ENCODE measurements at regions not wholly inside any gene's neighbourhood (a gene's known extent, or its start where the extent isn't known, plus 50 kb on each side); places are given as distances from the start of the nearest gene placed in this dataset.
"Not testable (repeated sequence)": the region's sequence is repeated elsewhere in the genome, so short reads cannot be mapped to it uniquely, and the experiment has no call there.

- DNase-seq (ENCODE audit: low read depth in 2 of 3, low spot score in 1 of 3), result no peak
Measured at GRCh38 chr14:104395276-104395675, 184.3 kb upstream of the C14orf180 start.

- DNase-seq (ENCODE audit: low read depth in 2 of 3, low spot score in 1 of 3), result no peak
Measured at GRCh38 chr14:104395941-104396681, 183.5 kb upstream of the C14orf180 start.

GRCh38 chr14:104396682-104397470 is 182.7 kb upstream of the C14orf180 start:
- DNase-seq (ENCODE audit: low read depth in 2 of 3, low spot score in 1 of 3), result no peak

GRCh38 chr14:104397956-104398355 is 181.6 kb upstream of the C14orf180 start:
- no peak for DNase-seq (ENCODE audit: low read depth in 2 of 3, low spot score in 1 of 3)

- DNase-seq (ENCODE audit: low read depth in 2 of 3, low spot score in 1 of 3), result no peak
Measured at GRCh38 chr14:104398656-104399055, 180.9 kb upstream of the C14orf180 start.

- no peak for DNase-seq (ENCODE audit: low read depth in 2 of 3, low spot score in 1 of 3)
Measured at GRCh38 chr14:104399432-104400155, 180.0 kb upstream of the C14orf180 start.

GRCh38 chr14:104400355-104400754 is 179.2 kb upstream of the C14orf180 start:
- DNase-seq (ENCODE audit: low read depth in 2 of 3, low spot score in 1 of 3), result no peak

GRCh38 chr14:104401785-104402184 is 177.8 kb upstream of the C14orf180 start:
- DNase-seq (ENCODE audit: low read depth in 2 of 3, low spot score in 1 of 3), result no peak

- DNase-seq (ENCODE audit: low read depth in 2 of 3, low spot score in 1 of 3), result not testable (repeated sequence)
Measured at GRCh38 chr14:104402303-104402702, 177.3 kb upstream of the C14orf180 start.

GRCh38 chr14:104403421-104404220 is 175.9 kb upstream of the C14orf180 start:
- no peak for DNase-seq (ENCODE audit: low read depth in 2 of 3, low spot score in 1 of 3)

- DNase-seq (ENCODE audit: low read depth in 2 of 3, low spot score in 1 of 3), result no peak
Measured at GRCh38 chr14:104404922-104405321, 174.6 kb upstream of the C14orf180 start.

GRCh38 chr14:104405360-104406226 is 174.0 kb upstream of the C14orf180 start:
- no peak for DNase-seq (ENCODE audit: low read depth in 2 of 3, low spot score in 1 of 3)

GRCh38 chr14:104406831-104407230 is 172.7 kb upstream of the C14orf180 start:
- DNase-seq (ENCODE audit: low read depth in 2 of 3, low spot score in 1 of 3), result no peak

GRCh38 chr14:104416383-104416782 is 163.2 kb upstream of the C14orf180 start:
- DNase-seq (ENCODE audit: low read depth in 2 of 3, low spot score in 1 of 3), result no peak

GRCh38 chr14:104419865-104420505 is 159.6 kb upstream of the C14orf180 start:
- no peak for DNase-seq (ENCODE audit: low read depth in 2 of 3, low spot score in 1 of 3)

- not testable (repeated sequence) for DNase-seq (ENCODE audit: low read depth in 2 of 3, low spot score in 1 of 3)
Measured at GRCh38 chr14:104420523-104420922, 159.0 kb upstream of the C14orf180 start.

GRCh38 chr14:104420990-104421389 is 158.6 kb upstream of the C14orf180 start:
- DNase-seq (ENCODE audit: low read depth in 2 of 3, low spot score in 1 of 3), result no peak

GRCh38 chr14:104421401-104421821 is 158.2 kb upstream of the C14orf180 start:
- no peak for DNase-seq (ENCODE audit: low read depth in 2 of 3, low spot score in 1 of 3)

Measured in stimulated activated CD4-positive, alpha-beta T cell treated with anti-CD3 and anti-CD28 coated beads, Interleukin-12 subunit alpha, Interleukin-12 subunit beta, amount 100 ng/mL, for 48 hours (primary cell).